WTC11 (cell line): ENCODE measurements at regions not wholly inside any gene's neighbourhood (a gene's known extent, or its start where the extent isn't known, plus 50 kb on each side); places are given as distances from the start of the nearest gene placed in this dataset.

Experiments used
- ATAC-seq: fragments of 200-7000 bp; cut with Tn5 transposase; 2 replicates; pipeline ENCODE4 v1.10.0; 2021; ENCODE audit warnings: mild to moderate bottlenecking, moderate library complexity
- CTCF ChIA-PET: fragments of 300-600 bp; sonication (Branson Sonifier 250); formaldehyde crosslinking; loops from one replicate; lab custom pipeline; 2021; ENCODE audit warnings: antibody characterized with exemption; lab: Charles Lee
- POLR2A ChIA-PET: fragments of 350-600 bp; sonication (Branson Sonifier 250); formaldehyde crosslinking; loops from one replicate; lab custom pipeline; 2021; ENCODE audit warnings: antibody characterized with exemption; lab: Charles Lee
- DNase-seq: peaks from one replicate; pipeline ENCODE4 v3.0.0; 2021; ENCODE audit warnings: low spot score
- H3K27ac Mint-ChIP-seq: 2 replicates; pipeline ENCODE4 v1.8.0; 2021; ENCODE audit warnings: mixed read lengths
- H3K27me3 Mint-ChIP-seq: 2 replicates; pipeline ENCODE4 v1.8.0; 2021; ENCODE audit warnings: low read depth, mild to moderate bottlenecking, moderate library complexity, mixed read lengths
- H3K36me3 Mint-ChIP-seq: 2 replicates; pipeline ENCODE4 v1.8.0; 2021; ENCODE audit warnings: mixed read lengths
- H3K4me1 Mint-ChIP-seq: 2 replicates; pipeline ENCODE4 v1.8.0; 2022; ENCODE audit warnings: mixed read lengths
- H3K4me3 Mint-ChIP-seq: 2 replicates; pipeline ENCODE4 v1.8.0; 2021; ENCODE audit warnings: mild to moderate bottlenecking, moderate library complexity, mixed read lengths
- H3K9me3 Mint-ChIP-seq: 2 replicates; pipeline ENCODE4 v1.8.0; 2021; ENCODE audit warnings: mixed read lengths
- CREM ChIP-seq: sonication (generic); formaldehyde crosslinking; IDR thresholded peaks from 2 replicates; pipeline ENCODE4 v1.8.1; 2022; ENCODE audit warnings: mild to moderate bottlenecking, missing genetic modification reagents, moderate library complexity
- ELF4 ChIP-seq: sonication (generic); formaldehyde crosslinking; IDR thresholded peaks from 2 replicates; pipeline ENCODE4 v1.8.1; 2022; ENCODE audit warnings: low read depth, mild to moderate bottlenecking, moderate library complexity, missing genetic modification reagents
- EMX1 ChIP-seq: fragments of 250-450 bp; sonication (Bioruptor Pico); IDR thresholded peaks from 2 replicates; pipeline ENCODE4 v1.8.0; 2021; ENCODE audit warnings: mild to moderate bottlenecking
- NFYB ChIP-seq: sonication (generic); formaldehyde crosslinking; conservative IDR thresholded peaks from 2 replicates; pipeline ENCODE4 v1.8.0; 2022; ENCODE audit warnings: low read depth, missing genetic modification reagents
- RORB ChIP-seq: fragments of 250-450 bp; sonication (Bioruptor Pico); IDR thresholded peaks from 2 replicates; pipeline ENCODE4 v1.9.0; 2021; ENCODE audit warnings: mild to moderate bottlenecking
- ZBTB21 ChIP-seq: sonication (generic); formaldehyde crosslinking; IDR thresholded peaks from 2 replicates; pipeline ENCODE4 v1.8.1; 2023; ENCODE audit warnings: mild to moderate bottlenecking, missing genetic modification reagents, borderline replicate concordance
- ZNF263 ChIP-seq: sonication (generic); formaldehyde crosslinking; IDR thresholded peaks from 2 replicates; pipeline ENCODE4 v1.8.1; 2022; ENCODE audit warnings: low read depth, mild to moderate bottlenecking, moderate library complexity, missing genetic modification reagents
- TF ChIP-seq, protein P1 (sequence below): fragments of 250-450 bp; sonication (Bioruptor Pico); IDR thresholded peaks from 2 replicates; pipeline ENCODE4 v1.9.0; 2021; ENCODE audit warnings: mild to moderate bottlenecking, borderline replicate concordance
- TF ChIP-seq, protein P2 (sequence below): fragments of 250-450 bp; sonication (Bioruptor Pico); IDR thresholded peaks from 2 replicates; pipeline ENCODE4 v1.9.0; 2021; ENCODE audit warnings: moderate library complexity, mild to moderate bottlenecking, inconsistent platforms, borderline replicate concordance
- TF ChIP-seq, protein P3 (sequence below): sonication (generic); formaldehyde crosslinking; IDR thresholded peaks from 2 replicates; pipeline ENCODE4 v1.8.0; 2023; ENCODE audit warnings: missing genetic modification reagents
- TF ChIP-seq, protein P4 (sequence below): sonication (generic); formaldehyde crosslinking; conservative IDR thresholded peaks from 2 replicates; pipeline ENCODE4 v1.8.1; 2023; ENCODE audit warnings: mild to moderate bottlenecking, low read depth, missing genetic modification reagents, moderate library complexity
- TF ChIP-seq, protein P5 (sequence below): fragments of 250-450 bp; sonication (Bioruptor Pico); IDR thresholded peaks from 2 replicates; pipeline ENCODE4 v1.9.0; 2021; ENCODE audit warnings: mild to moderate bottlenecking

DNA sequence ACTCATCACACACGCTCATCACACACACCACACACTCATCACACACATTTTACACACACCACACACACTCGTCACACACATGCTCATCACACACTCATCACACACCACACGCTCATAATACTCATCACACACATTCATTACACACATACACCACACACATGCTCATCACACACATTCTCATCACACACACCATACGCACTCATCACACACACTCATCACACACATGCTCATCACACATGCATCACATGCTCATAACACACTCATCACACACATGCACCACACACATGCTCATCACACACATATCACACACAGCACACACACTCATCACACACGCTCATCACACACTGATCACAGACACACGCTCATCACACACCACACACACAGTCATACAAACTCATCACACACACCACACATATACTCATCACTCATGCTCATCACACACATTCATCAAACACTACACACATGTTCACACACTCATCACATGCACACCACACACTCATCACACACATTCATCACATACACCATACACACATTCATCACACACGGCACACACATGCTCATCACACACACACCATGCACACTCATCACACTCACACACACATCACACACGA is 247.1 kb upstream of the SGCG start (continued):
- no peak for TF ChIP-seq ZNF263 (CRISPR knock-in tag)
- TF ChIP-seq, protein P1, sequence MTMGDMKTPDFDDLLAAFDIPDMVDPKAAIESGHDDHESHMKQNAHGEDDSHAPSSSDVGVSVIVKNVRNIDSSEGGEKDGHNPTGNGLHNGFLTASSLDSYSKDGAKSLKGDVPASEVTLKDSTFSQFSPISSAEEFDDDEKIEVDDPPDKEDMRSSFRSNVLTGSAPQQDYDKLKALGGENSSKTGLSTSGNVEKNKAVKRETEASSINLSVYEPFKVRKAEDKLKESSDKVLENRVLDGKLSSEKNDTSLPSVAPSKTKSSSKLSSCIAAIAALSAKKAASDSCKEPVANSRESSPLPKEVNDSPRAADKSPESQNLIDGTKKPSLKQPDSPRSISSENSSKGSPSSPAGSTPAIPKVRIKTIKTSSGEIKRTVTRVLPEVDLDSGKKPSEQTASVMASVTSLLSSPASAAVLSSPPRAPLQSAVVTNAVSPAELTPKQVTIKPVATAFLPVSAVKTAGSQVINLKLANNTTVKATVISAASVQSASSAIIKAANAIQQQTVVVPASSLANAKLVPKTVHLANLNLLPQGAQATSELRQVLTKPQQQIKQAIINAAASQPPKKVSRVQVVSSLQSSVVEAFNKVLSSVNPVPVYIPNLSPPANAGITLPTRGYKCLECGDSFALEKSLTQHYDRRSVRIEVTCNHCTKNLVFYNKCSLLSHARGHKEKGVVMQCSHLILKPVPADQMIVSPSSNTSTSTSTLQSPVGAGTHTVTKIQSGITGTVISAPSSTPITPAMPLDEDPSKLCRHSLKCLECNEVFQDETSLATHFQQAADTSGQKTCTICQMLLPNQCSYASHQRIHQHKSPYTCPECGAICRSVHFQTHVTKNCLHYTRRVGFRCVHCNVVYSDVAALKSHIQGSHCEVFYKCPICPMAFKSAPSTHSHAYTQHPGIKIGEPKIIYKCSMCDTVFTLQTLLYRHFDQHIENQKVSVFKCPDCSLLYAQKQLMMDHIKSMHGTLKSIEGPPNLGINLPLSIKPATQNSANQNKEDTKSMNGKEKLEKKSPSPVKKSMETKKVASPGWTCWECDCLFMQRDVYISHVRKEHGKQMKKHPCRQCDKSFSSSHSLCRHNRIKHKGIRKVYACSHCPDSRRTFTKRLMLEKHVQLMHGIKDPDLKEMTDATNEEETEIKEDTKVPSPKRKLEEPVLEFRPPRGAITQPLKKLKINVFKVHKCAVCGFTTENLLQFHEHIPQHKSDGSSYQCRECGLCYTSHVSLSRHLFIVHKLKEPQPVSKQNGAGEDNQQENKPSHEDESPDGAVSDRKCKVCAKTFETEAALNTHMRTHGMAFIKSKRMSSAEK (CRISPR knock-in tag) = no peak
- TF ChIP-seq, protein P2, sequence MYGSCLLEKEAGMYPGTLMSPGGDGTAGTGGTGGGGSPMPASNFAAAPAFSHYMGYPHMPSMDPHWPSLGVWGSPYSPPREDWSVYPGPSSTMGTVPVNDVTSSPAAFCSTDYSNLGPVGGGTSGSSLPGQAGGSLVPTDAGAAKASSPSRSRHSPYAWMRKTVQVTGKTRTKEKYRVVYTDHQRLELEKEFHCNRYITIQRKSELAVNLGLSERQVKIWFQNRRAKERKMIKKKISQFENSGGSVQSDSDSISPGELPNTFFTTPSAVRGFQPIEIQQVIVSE (CRISPR knock-in tag) = no peak
- TF ChIP-seq CREM (CRISPR knock-in tag) = no peak
- TF ChIP-seq ELF4 (CRISPR knock-in tag) = no peak
- no peak for TF ChIP-seq EMX1 (CRISPR knock-in tag)
- no peak for TF ChIP-seq ZBTB21 (CRISPR knock-in tag)

DNA sequence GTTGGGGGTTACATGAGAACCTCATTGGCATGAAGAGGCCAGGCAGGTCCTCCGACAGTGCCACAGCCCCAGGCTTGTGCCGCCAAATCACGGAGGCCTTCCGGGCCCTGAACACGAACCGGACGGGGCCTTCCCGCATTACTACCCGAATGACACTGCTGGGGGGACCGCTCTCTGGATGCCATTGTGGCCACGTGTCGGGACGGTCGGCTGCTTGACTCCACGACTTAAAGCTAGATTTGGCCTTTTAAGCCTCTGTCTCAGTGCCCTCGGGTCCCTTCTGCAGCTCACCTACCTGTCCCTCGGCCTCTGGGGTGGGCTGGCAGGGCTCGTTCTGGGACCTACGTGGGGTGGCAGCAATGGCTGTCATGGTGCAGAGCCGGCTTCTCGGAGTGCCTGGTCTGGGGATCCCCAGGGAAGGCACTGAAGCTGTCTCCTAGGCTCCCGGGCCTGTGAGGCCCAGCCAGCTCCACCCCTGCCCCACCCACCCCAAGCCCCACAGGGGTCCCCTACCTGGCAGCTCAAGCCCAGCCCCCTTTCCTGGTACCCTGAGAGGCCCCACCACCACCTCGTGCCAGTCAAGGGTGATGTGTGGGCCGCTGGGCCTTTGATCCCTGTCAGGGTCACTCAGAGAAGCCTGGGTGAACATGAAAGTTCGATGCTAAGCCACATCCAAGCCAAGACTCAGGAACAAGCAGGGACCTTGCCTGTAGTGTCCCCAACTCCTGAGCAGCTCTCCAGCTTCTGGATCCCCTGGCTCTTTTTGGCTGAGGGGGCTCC is 245.8 kb upstream of the SGCG start:
- no peak overlapping the region for H3K27ac Mint-ChIP-seq
- H3K9me3 Mint-ChIP-seq = peaks cover 13% of the 10 kb centered on the region
- POLR2A ChIA-PET = no interaction called here

More for the DNA sequence above, 245.8 kb upstream of the SGCG start:
- ATAC-seq (no peak), DNase-seq (no peak)
- H3K4me3 Mint-ChIP-seq = no peak overlapping the region
- no peaks in the 10 kb centered on the region for H3K27me3 Mint-ChIP-seq
- H3K36me3 Mint-ChIP-seq = peaks cover 7% of the 10 kb centered on the region
- TF ChIP-seq, protein P3, sequence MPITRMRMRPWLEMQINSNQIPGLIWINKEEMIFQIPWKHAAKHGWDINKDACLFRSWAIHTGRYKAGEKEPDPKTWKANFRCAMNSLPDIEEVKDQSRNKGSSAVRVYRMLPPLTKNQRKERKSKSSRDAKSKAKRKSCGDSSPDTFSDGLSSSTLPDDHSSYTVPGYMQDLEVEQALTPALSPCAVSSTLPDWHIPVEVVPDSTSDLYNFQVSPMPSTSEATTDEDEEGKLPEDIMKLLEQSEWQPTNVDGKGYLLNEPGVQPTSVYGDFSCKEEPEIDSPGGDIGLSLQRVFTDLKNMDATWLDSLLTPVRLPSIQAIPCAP (CRISPR knock-in tag) = no peak
- TF ChIP-seq, protein P4, sequence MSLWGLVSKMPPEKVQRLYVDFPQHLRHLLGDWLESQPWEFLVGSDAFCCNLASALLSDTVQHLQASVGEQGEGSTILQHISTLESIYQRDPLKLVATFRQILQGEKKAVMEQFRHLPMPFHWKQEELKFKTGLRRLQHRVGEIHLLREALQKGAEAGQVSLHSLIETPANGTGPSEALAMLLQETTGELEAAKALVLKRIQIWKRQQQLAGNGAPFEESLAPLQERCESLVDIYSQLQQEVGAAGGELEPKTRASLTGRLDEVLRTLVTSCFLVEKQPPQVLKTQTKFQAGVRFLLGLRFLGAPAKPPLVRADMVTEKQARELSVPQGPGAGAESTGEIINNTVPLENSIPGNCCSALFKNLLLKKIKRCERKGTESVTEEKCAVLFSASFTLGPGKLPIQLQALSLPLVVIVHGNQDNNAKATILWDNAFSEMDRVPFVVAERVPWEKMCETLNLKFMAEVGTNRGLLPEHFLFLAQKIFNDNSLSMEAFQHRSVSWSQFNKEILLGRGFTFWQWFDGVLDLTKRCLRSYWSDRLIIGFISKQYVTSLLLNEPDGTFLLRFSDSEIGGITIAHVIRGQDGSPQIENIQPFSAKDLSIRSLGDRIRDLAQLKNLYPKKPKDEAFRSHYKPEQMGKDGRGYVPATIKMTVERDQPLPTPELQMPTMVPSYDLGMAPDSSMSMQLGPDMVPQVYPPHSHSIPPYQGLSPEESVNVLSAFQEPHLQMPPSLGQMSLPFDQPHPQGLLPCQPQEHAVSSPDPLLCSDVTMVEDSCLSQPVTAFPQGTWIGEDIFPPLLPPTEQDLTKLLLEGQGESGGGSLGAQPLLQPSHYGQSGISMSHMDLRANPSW = no peak
- TF ChIP-seq, protein P2 (CRISPR knock-in tag) = no peak
- TF ChIP-seq RORB (CRISPR knock-in tag) (no peak), NFYB (CRISPR knock-in tag) (no peak)
- TF ChIP-seq, protein P5, sequence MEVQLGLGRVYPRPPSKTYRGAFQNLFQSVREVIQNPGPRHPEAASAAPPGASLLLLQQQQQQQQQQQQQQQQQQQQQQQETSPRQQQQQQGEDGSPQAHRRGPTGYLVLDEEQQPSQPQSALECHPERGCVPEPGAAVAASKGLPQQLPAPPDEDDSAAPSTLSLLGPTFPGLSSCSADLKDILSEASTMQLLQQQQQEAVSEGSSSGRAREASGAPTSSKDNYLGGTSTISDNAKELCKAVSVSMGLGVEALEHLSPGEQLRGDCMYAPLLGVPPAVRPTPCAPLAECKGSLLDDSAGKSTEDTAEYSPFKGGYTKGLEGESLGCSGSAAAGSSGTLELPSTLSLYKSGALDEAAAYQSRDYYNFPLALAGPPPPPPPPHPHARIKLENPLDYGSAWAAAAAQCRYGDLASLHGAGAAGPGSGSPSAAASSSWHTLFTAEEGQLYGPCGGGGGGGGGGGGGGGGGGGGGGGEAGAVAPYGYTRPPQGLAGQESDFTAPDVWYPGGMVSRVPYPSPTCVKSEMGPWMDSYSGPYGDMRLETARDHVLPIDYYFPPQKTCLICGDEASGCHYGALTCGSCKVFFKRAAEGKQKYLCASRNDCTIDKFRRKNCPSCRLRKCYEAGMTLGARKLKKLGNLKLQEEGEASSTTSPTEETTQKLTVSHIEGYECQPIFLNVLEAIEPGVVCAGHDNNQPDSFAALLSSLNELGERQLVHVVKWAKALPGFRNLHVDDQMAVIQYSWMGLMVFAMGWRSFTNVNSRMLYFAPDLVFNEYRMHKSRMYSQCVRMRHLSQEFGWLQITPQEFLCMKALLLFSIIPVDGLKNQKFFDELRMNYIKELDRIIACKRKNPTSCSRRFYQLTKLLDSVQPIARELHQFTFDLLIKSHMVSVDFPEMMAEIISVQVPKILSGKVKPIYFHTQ (CRISPR knock-in tag) = no peak
- H3K4me1 Mint-ChIP-seq = no peaks in the 10 kb centered on the region
- CTCF ChIA-PET = no interaction called here
